IPS-NIHi11 (cell line): ENCODE measurements at regions not wholly inside any gene's neighbourhood (a gene's known extent, or its start where the extent isn't known, plus 50 kb on each side); places are given as distances from the start of the nearest gene placed in this dataset.
"Not testable (repeated sequence)": the region's sequence is repeated elsewhere in the genome, so short reads cannot be mapped to it uniquely, and the experiment has no call there.

Source experiments
- DNase-seq: peaks from one replicate; pipeline ENCODE4 v3.0.0; 2012; ENCODE audit warnings: mixed read lengths, low spot score

DNA sequence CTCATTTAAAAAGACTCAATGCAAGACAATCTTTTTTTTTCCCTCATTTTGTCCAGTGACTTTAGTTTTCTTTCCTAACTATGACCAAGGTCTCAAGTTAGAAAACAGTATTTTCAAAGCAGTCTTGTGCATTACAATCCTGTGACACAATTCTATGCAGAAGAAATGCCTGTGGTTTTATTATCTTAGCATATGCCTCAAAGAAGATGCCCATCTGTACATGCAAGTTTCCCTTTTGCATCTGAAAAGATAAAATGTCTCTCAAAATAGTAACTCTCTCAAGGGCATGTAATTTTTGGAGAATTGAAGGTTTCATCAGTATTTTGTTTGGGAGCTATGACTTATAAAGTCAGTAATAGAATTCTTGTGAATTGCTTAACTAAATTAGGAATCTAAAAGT, 292.0 kb upstream of the SUCLG2 start:
- DNase-seq, result no peak

GRCh38 chr3:67943546-67943945, 289.1 kb upstream of the SUCLG2 start:
- DNase-seq, result no peak

- DNase-seq, result no peak
These were observed 287.1 kb upstream of the SUCLG2 start for GRCh38 chr3:67941433-67942030.

- no peak for DNase-seq
These were observed 286.0 kb upstream of the SUCLG2 start for GRCh38 chr3:67940210-67940952.

GRCh38 chr3:67937498-67938118, 283.2 kb upstream of the SUCLG2 start:
- DNase-seq, result no peak

- DNase-seq, result not testable (repeated sequence)
These were observed 276.0 kb upstream of the SUCLG2 start for GRCh38 chr3:67930394-67930793.

DNA sequence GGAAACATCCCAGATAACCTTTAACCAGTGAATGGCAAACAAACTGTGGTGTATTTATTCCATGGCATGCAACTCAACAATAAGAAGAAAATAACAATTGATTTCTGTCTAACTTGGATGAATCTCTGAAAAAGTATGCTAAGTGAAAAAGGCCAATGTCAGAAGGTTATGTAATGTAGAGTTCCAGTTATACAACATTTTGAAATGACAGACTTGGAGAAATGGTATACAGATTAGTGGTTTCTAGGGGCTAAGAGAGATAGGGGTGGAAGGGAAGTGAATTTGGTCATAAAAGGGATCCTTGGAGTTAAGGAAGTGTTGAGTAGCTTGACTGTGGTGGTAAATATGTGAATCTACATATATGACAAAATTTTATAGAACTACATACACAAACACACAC, 269.4 kb upstream of the SUCLG2 start:
- no peak for DNase-seq

- DNase-seq, result no peak
These were observed 266.6 kb upstream of the SUCLG2 start for GRCh38 chr3:67920969-67921368.

GRCh38 chr3:67920311-67920710, 265.9 kb upstream of the SUCLG2 start:
- no peak for DNase-seq

- no peak for DNase-seq
These were observed 261.9 kb upstream of the SUCLG2 start for GRCh38 chr3:67916353-67916752.

DNA sequence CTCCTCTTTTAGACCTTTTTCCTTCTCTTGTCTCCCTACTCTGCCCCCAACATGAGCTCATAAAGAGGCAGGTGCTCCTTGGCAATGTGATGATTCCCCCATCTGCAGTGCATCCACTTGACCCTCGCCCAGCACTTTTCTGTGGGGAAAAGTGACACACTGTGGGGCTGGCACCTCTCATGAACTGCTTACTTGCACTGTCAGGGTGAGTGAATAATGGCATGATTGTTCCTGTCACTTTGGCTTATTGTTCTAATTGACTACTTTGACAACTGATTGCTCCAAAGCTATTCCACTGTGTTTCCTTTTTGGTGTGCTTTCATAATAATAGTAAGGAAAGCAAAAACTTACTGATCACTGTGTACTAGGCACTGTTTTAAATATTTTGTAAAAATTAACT, 253.3 kb upstream of the SUCLG2 start:
- no peak for DNase-seq

DNA sequence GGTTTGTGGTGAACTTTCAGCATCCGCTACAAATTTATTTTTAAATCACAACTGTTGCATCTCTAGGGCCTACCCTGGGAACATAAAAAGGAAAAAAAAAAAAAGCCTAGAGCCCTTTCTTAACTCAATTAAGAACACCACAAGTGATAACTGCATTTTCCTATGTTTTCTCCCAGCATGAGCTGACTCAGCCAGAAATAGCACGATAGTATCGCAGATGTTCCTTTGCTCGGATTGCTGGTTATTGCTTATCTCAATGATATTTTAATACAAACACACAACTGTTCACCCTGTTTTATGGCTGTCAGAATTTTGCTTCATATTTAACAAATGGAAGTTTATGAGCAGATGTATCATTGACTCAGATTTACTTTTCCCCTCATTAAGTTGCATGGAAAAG, 251.8 kb upstream of the SUCLG2 start:
- DNase-seq, result no peak

- no peak for DNase-seq
These were observed 247.3 kb upstream of the SUCLG2 start for GRCh38 chr3:67901681-67902080.

DNA sequence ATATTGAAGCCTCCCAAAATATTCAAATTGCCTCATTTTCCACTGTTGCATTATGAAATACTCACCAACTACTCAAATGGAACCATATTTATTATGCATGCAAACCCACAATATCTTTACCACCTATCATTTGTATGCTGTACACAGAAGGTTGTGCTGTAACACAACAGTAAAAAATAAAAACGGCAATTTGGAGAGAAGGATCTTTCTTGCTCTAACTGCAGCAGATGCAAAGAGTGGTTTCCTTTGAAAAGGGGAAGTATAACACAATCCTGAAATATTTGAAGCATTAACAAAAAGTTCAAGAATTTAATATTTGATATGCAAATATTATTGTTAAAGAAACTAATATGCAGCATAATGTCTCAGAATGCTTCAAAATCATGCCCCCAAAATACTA, 244.5 kb upstream of the SUCLG2 start:
- no peak for DNase-seq

GRCh38 chr3:67897351-67898336, 243.2 kb upstream of the SUCLG2 start:
- no peak for DNase-seq

- no peak for DNase-seq
These were observed 241.7 kb upstream of the SUCLG2 start for GRCh38 chr3:67896130-67896529.

GRCh38 chr3:67894510-67894909, 240.1 kb upstream of the SUCLG2 start:
- no peak for DNase-seq

GRCh38 chr3:67884345-67884744, 229.9 kb upstream of the SUCLG2 start:
- DNase-seq, result no peak

DNA sequence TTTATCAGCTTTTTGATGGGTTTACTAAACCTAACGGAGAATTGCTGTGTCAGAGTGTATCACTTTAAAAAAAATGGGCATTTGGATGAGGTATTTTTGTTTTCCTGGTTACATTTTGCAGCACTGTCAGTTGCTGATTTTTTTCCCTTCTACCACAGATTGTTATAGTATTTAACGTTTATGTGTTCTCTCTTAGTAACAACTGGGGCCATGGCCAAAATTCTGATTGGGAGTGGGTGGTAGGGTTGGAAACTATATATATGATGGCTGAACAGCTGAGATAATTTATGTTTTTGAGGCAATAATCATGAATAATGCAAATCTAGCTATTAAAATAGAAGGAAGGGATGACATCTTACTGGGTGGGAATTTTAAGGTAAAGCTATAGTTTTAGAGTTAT, 229.4 kb upstream of the SUCLG2 start:
- DNase-seq, result no peak

DNA sequence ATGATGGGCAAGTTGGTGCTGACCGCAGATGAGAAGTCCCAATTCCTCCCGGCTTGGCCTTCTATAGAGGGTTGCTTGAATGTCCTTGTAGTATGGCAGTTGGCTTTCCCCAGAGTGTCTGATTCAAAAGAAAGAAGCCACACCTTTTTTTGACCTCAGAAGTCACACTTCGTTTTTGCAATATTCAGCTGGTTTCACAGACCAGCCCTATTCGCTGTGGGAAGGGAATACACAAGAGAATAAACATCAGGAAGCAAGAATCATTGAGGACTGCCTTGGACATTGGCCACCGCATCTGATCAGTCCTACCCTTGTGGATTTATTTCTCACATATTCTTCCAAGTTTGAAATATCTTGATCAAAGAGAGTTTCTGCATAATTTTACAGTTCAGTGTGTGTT, 228.6 kb upstream of the SUCLG2 start:
- DNase-seq, result no peak

DNA sequence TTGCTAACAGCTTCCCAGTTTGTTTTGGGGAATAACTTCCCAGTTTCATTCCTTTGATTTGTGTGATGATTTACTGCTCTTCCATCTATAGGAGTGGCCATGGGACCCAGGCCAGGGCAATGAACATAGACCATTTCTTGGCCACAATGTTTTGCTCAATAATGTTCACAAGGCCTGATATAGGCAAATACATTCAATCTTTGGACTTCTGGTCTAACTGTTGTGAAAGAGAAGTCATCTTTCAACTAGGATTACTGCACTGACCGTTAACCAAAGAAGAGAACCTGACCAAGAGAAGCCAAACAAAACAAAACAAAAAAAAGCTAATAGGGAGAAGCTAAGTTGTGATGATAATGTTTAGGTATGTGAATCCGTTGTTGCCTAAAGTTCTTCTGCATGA, 221.8 kb upstream of the SUCLG2 start:
- DNase-seq, result no peak

DNA sequence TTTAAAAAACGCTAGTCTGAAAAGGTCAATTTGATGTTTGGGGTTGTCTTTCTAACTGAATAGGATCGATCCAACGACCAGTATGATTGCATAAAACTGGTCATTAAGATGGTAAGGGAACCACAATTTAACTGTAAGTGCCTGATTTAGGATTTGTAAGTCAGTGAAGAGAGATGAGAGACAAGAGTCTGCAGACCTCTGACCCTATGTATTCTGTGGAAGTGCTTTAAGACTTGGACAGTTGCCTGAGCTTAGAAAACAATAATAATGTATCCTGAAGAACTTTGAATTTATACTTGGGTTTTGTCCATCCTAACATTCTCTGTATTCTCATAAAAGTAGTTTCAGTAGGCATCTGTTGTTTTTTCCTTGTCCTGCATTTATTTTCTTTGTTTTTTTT, 221.4 kb upstream of the SUCLG2 start:
- no peak for DNase-seq
